ENCODE measurements at regions not wholly inside any gene's neighbourhood (a gene's known extent, or its start where the extent isn't known, plus 50 kb on each side); places are given as distances from the start of the nearest gene placed in this dataset.

DNA sequence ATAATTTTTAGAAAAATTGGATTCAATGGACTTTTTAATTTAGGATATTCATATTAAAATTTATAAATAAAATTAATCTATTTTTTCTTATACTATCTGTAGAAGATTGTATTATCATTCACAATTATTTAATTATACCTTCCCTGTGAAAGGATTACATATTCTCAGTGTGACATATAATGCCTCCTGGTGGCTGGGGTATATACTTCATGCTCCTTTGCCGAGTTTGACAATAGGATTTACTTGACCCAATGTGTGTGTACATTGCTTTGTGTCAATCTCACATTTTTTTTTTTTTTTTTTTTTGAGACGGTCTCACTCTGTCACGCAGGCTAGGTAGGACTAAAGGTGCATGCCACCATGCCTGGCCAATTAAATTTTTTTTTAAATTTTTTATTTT is 230.0 kb upstream of the CHD6 start:
- no peak for TF ChIP-seq EZH2 (optimal IDR thresholded peaks at IDR 0.05; ENCODE audit: low read depth, low read length)
- TF ChIP-seq, protein P1, sequence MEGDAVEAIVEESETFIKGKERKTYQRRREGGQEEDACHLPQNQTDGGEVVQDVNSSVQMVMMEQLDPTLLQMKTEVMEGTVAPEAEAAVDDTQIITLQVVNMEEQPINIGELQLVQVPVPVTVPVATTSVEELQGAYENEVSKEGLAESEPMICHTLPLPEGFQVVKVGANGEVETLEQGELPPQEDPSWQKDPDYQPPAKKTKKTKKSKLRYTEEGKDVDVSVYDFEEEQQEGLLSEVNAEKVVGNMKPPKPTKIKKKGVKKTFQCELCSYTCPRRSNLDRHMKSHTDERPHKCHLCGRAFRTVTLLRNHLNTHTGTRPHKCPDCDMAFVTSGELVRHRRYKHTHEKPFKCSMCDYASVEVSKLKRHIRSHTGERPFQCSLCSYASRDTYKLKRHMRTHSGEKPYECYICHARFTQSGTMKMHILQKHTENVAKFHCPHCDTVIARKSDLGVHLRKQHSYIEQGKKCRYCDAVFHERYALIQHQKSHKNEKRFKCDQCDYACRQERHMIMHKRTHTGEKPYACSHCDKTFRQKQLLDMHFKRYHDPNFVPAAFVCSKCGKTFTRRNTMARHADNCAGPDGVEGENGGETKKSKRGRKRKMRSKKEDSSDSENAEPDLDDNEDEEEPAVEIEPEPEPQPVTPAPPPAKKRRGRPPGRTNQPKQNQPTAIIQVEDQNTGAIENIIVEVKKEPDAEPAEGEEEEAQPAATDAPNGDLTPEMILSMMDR (IDR thresholded peaks at IDR 0.05; ENCODE audit: low read length): peak; percentile 26
